NT2/D1 (cell line): ENCODE measurements at regions not wholly inside any gene's neighbourhood (a gene's known extent, or its start where the extent isn't known, plus 50 kb on each side); places are given as distances from the start of the nearest gene placed in this dataset.

ENCODE experiments used
- YY1 ChIP-seq: IDR thresholded peaks from 2 replicates; pipeline ENCODE4 v1.6.1; 2011; ENCODE audit not compliant: insufficient read length, insufficient read depth
- ZNF274 ChIP-seq: IDR thresholded peaks from 2 replicates; pipeline ENCODE4 v1.6.1; 2011; ENCODE audit warnings: mild to moderate bottlenecking, low read depth, low read length

- no peak for TF ChIP-seq ZNF274
- TF ChIP-seq YY1 = no peak
Measured at GRCh38 chr12:93221841-93222240, 155.9 kb upstream of the NUDT4 start.
